Central memory CD8-positive, alpha-beta T cell (primary cell): ENCODE measurements at regions not wholly inside any gene's neighbourhood (a gene's known extent, or its start where the extent isn't known, plus 50 kb on each side); places are given as distances from the start of the nearest gene placed in this dataset.
"Not testable (repeated sequence)": the region's sequence is repeated elsewhere in the genome, so short reads cannot be mapped to it uniquely, and the experiment has no call there.

Experiments used
- ATAC-seq: fragments of 150-1000 bp; cut with Tn5 transposase; replicated peaks from 2 replicates; pipeline ENCODE4 v1.10.0; 2022; ENCODE audit warnings: mild to moderate bottlenecking, moderate FRiP score, moderate number of reproducible peaks; ENCODE audit not compliant: poor library complexity, severe bottlenecking; ENCODE audit errors: extremely low read depth
- DNase-seq, 2 donors: peaks; one replicate each; pipeline ENCODE4 v3.0.0; 2021; ENCODE audit warnings: low spot score in 2 of 2
- H3K27ac Mint-ChIP-seq: one replicate; pipeline ENCODE4 v1.8.0; 2022; ENCODE audit warnings: low read depth, mild to moderate bottlenecking, moderate library complexity, mixed read lengths
- H3K27me3 Mint-ChIP-seq: one replicate; pipeline ENCODE4 v1.8.0; 2022; ENCODE audit warnings: mixed read lengths
- H3K36me3 Mint-ChIP-seq: one replicate; pipeline ENCODE4 v1.8.0; 2022; ENCODE audit warnings: mild to moderate bottlenecking, moderate library complexity, mixed read lengths; ENCODE audit not compliant: insufficient read depth
- H3K4me1 Mint-ChIP-seq: one replicate; pipeline ENCODE4 v1.8.0; 2022; ENCODE audit warnings: mixed read lengths
- H3K4me3 Mint-ChIP-seq: one replicate; pipeline ENCODE4 v1.8.0; 2022; ENCODE audit warnings: mild to moderate bottlenecking, moderate library complexity, mixed read lengths
- H3K9me3 Mint-ChIP-seq: one replicate; pipeline ENCODE4 v1.8.0; 2022; ENCODE audit warnings: mixed read lengths

DNA sequence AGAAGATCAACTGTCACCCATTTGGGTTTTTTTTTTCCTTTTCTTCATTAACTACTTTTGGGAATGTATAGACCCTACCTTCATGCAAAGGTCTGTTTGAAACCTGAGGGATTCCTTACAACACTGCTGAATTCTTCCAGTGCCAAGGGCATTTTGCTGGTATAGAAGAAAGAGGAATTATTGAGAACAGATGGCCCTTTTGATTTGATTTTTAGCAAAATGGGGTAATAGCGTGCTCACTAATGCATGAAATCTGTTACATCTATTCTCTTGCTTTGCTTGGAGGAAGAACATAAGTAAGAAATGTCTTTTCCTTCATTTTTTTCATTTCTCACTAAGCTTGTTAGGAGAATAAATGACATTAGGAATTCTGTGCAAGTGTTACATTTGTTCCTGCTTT lies 501.9 kb downstream of the TMEM135 start:
- H3K9me3 Mint-ChIP-seq, result peaks cover 6% of the 10 kb centered on the region
- H3K36me3 Mint-ChIP-seq, result no peaks in the 10 kb centered on the region
- H3K27ac Mint-ChIP-seq, result no peak overlapping the region
- ATAC-seq (no peak), DNase-seq (no peak)
- H3K4me1 Mint-ChIP-seq, result no peaks in the 10 kb centered on the region
- H3K4me3 Mint-ChIP-seq, result no peak overlapping the region
- no peaks in the 10 kb centered on the region for H3K27me3 Mint-ChIP-seq

GRCh38 chr11:87536565-87536964 lies 498.8 kb downstream of the TMEM135 start:
- Mint-ChIP-seq H3K4me1 (no peaks in the 10 kb centered on the region), H3K27ac (no peak overlapping the region), H3K4me3 (no peak overlapping the region), H3K36me3 (no peaks in the 10 kb centered on the region), H3K27me3 (no peaks in the 10 kb centered on the region), H3K9me3 (no peaks in the 10 kb centered on the region)
- DNase-seq (no peak), ATAC-seq (no peak)

DNA sequence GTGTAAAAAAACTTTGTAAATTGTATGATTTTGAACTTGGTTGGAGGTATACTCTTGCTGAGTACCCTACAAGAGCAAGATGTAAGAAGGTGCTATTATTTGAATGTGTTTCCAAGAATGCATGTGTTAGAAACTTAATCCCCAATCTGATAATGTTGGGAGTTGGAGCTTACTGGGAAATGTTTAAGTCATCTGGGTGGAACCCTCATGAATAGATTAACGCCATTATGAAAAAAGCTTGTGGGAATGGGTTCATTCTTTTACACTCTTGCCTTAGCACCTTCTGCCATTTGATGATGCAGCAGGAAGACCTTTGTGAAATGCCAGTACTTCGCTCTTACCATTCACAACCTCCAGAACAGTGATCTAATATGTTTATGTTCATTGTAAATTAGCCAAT lies 498.3 kb downstream of the TMEM135 start:
- no peaks in the 10 kb centered on the region for H3K27me3 Mint-ChIP-seq
- no peak overlapping the region for H3K4me3 Mint-ChIP-seq
- no peaks in the 10 kb centered on the region for H3K9me3 Mint-ChIP-seq
- H3K36me3 Mint-ChIP-seq, result no peaks in the 10 kb centered on the region
- ATAC-seq, result no peak
- DNase-seq, result no peak
- no peak overlapping the region for H3K27ac Mint-ChIP-seq
- H3K4me1 Mint-ChIP-seq, result no peaks in the 10 kb centered on the region

DNA sequence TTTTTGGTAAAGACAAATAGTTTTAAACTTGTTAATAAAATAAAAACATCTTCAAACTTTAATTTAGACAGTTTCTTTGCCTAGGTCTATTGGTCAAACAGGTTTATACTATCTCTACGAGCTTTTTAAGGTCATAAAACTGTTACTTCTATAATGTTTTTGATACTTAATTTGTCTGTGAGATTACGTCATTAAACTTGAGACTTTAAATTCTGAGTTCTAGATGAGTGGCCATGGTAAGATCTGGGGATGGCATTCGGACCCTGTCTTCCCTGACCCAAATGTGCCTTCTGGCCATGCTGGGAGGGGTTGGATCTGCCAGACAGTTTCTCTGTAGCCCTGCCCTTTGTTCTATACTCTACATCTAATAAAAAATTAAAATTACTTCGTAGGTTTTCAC lies 497.8 kb downstream of the TMEM135 start:
- DNase-seq (no peak), ATAC-seq (no peak)
- Mint-ChIP-seq H3K4me1 (no peaks in the 10 kb centered on the region), H3K9me3 (no peaks in the 10 kb centered on the region), H3K27ac (no peak overlapping the region), H3K4me3 (no peak overlapping the region), H3K27me3 (no peaks in the 10 kb centered on the region), H3K36me3 (no peaks in the 10 kb centered on the region)

DNA sequence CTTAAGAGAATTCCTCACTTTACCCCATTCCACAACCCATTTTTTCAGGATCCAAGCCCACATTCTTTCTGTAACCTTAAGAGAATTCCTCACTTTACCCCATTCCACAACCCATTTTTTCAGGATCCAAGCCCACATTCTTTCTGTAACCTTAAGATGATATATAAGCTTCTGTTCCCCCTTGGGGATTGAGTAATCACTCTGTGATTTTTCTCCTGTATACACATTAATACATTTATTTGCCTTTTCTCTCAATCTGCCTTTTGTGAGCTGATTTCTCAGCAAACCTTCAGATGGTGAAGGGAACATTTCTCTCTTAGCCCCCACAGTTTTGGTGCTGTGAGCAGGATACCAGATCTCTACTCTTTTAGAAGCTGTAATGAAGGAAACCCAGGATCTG lies 494.1 kb downstream of the TMEM135 start:
- not testable (repeated sequence) for H3K36me3 Mint-ChIP-seq, ATAC-seq, H3K27ac Mint-ChIP-seq, H3K9me3 Mint-ChIP-seq, H3K4me1 Mint-ChIP-seq, H3K27me3 Mint-ChIP-seq, DNase-seq, H3K4me3 Mint-ChIP-seq

GRCh38 chr11:87529486-87529885 lies 491.8 kb downstream of the TMEM135 start:
- ATAC-seq, result no peak
- Mint-ChIP-seq H3K36me3 (peaks cover 2% of the 10 kb centered on the region), H3K27ac (no peak overlapping the region), H3K27me3 (no peaks in the 10 kb centered on the region), H3K4me1 (no peaks in the 10 kb centered on the region), H3K4me3 (no peak overlapping the region), H3K9me3 (peaks cover 3% of the 10 kb centered on the region)
- no peak for DNase-seq

DNA sequence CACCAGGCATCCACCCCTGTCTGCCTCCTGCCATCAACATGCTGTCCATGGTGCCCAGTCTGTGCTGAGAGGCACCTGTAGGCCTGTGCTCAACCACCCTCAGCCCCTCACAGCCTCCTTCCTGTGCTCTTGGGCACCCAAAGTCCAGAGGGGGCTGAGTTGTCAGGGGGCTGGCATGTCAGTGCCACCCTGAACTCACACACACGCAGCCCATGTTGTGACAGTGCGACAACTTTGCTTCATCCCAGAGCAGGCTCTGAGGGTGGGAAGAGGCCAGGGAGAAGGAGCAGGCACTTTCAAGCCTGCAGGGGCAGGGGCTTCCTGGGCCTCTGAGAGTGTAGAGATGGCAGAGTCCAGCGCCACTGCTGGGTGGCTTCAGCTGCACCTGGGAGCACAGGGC lies 491.0 kb downstream of the TMEM135 start:
- no peak for DNase-seq
- ATAC-seq, result no peak
- no peak overlapping the region for H3K4me3 Mint-ChIP-seq
- H3K9me3 Mint-ChIP-seq, result peaks cover 4% of the 10 kb centered on the region
- no peak overlapping the region for H3K27ac Mint-ChIP-seq
- H3K4me1 Mint-ChIP-seq, result no peaks in the 10 kb centered on the region
- no peaks in the 10 kb centered on the region for H3K27me3 Mint-ChIP-seq
- peaks cover 2% of the 10 kb centered on the region for H3K36me3 Mint-ChIP-seq

GRCh38 chr11:87523276-87523675 lies 485.5 kb downstream of the TMEM135 start:
- Mint-ChIP-seq H3K27me3 (no peaks in the 10 kb centered on the region), H3K27ac (no peak overlapping the region), H3K4me1 (no peaks in the 10 kb centered on the region), H3K4me3 (no peak overlapping the region), H3K9me3 (peaks cover 12% of the 10 kb centered on the region), H3K36me3 (no peaks in the 10 kb centered on the region)
- ATAC-seq (no peak), DNase-seq (no peak)

- H3K4me1 Mint-ChIP-seq, result no peaks in the 10 kb centered on the region
- ATAC-seq, result no peak
- peaks cover 9% of the 10 kb centered on the region for H3K9me3 Mint-ChIP-seq
- no peak overlapping the region for H3K27ac Mint-ChIP-seq
- no peak overlapping the region for H3K4me3 Mint-ChIP-seq
- H3K36me3 Mint-ChIP-seq, result no peaks in the 10 kb centered on the region
- no peak for DNase-seq
- H3K27me3 Mint-ChIP-seq, result no peaks in the 10 kb centered on the region
Observed at GRCh38 chr11:87518266-87518665, 480.5 kb downstream of the TMEM135 start.

DNA sequence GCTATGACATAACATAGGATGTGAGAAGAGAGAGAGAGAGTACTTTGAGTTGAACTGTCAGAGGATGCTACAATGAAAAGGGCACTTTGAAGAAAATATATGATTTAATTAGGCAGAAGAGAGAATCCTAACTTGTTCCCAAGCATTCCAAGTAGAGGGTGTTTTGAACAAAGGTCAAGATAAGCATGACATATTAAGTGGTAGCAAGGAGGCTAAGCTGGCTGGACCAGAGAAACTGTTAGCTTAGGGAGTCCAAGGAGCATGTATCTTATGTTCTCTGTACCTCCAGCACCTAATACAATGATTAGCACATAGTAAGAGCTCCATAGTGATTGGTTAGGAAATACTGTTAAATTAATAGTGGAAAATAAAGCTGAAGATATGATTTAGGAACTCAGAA lies 479.6 kb downstream of the TMEM135 start:
- Mint-ChIP-seq H3K27me3 (no peaks in the 10 kb centered on the region), H3K27ac (no peak overlapping the region), H3K9me3 (peaks cover 9% of the 10 kb centered on the region), H3K4me1 (no peaks in the 10 kb centered on the region), H3K36me3 (no peaks in the 10 kb centered on the region), H3K4me3 (no peak overlapping the region)
- no peak for ATAC-seq
- no peak for DNase-seq

DNA sequence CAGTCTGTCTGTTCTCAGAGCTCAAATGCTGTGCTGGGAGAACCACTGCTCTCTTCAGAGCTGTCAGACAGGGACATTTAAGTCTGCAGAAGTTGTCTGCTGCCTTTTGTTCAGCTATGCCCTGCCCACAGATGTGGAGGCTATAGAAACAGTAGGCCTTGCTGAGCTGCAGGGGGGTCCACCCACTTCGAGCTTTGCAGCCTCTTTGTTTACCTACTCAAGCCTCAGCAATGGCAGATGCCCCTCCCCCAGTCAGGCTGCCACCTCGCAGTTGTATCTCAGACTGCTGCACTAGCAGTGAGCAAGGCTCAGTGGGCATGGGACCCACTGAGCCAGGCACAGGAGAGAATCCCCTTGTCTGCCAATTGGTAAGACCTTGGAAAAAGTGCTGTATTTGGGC lies 470.0 kb downstream of the TMEM135 start:
- not testable (repeated sequence) for H3K4me3 Mint-ChIP-seq, ATAC-seq, H3K9me3 Mint-ChIP-seq, H3K36me3 Mint-ChIP-seq, H3K27ac Mint-ChIP-seq, H3K4me1 Mint-ChIP-seq, H3K27me3 Mint-ChIP-seq, DNase-seq

DNA sequence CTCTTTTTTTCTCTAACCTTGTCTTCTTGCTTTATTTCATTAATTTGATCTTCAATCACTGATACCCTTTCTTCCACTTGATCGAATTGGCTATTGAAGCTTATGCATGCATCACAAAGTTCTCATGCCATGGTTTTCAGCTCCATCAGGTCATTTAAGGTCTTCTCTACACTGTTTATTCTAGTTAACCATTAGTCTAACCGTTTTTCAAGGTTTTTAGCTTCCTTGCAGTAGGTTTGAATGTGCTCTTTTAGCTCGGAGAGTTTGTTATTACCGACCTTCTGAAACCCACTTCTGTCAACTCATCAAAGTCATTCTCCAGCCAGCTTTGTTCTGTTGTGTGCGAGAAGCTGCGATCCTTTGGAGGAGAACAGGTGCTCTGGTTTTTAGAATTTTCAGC lies 469.2 kb downstream of the TMEM135 start:
- H3K9me3 Mint-ChIP-seq, H3K4me3 Mint-ChIP-seq, H3K27me3 Mint-ChIP-seq, H3K4me1 Mint-ChIP-seq, H3K27ac Mint-ChIP-seq, H3K36me3 Mint-ChIP-seq, DNase-seq, ATAC-seq: not testable (repeated sequence)

DNA sequence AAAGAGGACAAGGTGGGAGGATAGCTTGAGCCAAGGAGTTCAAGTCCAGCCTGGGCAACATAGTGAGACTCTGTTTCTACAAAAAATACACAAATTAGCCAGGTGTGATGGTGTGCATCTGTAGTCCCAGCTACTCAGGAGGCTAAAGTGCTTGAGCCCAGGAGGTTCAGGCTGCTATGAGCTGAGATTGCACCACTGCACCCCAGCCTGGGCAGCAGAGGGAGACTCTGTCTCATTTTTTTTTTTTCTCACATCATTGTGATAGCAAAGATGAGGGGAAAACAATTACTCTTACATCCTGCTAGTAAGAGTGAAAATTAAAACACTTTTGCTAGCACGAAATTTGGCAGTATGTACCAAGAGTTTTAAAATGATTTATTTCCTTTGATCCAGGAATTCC lies 463.7 kb downstream of the TMEM135 start:
- DNase-seq (no peak), ATAC-seq (no peak)
- H3K4me3 Mint-ChIP-seq, result no peak overlapping the region
- no peaks in the 10 kb centered on the region for H3K27me3 Mint-ChIP-seq
- no peaks in the 10 kb centered on the region for H3K9me3 Mint-ChIP-seq
- no peaks in the 10 kb centered on the region for H3K36me3 Mint-ChIP-seq
- H3K4me1 Mint-ChIP-seq, result no peaks in the 10 kb centered on the region
- no peak overlapping the region for H3K27ac Mint-ChIP-seq

- ATAC-seq, H3K4me3 Mint-ChIP-seq, H3K4me1 Mint-ChIP-seq, H3K27me3 Mint-ChIP-seq, H3K9me3 Mint-ChIP-seq, DNase-seq, H3K36me3 Mint-ChIP-seq, H3K27ac Mint-ChIP-seq: not testable (repeated sequence)
Observed at GRCh38 chr11:87494936-87495335, 457.2 kb downstream of the TMEM135 start.
